HG03575 (cell line): ENCODE measurements at regions not wholly inside any gene's neighbourhood (a gene's known extent, or its start where the extent isn't known, plus 50 kb on each side); places are given as distances from the start of the nearest gene placed in this dataset.

Source experiments
- ATAC-seq: cut with Tn5 transposase; IDR thresholded peaks from one replicate; pipeline ENCODE4 v1.9.1; 2021; ENCODE audit not compliant: unreplicated experiment, insufficient number of reproducible peaks, low FRiP score; ENCODE audit errors: extremely low read depth

DNA sequence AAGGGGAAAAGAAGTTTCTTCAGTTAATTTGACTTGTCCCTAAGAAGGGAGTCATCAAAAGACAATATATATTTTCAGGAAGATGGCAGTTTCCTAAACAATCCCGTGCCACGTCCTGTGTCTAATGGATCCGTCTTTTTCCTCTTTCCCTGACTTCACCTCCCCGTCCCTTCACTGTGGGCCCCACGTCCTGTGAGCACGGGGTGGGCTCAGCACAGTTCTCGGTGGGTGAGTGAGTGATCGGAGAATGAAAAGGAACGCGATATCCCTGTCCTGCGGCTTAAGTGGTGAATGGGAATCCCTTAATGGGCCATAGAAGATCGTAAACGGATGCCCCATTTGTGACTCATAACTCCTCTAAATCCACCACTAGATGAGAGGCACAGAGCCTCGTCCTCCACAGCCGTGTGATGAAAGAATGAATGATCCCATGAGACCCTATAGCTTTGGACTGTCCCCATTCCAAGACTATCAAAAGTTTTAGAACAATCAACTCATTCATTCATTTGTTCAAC is 63.5 kb upstream of the PITRM1 start:
- no peak for ATAC-seq

GRCh38 chr10:3235395-3235794 is 62.8 kb upstream of the PITRM1 start:
- ATAC-seq, result no peak

DNA sequence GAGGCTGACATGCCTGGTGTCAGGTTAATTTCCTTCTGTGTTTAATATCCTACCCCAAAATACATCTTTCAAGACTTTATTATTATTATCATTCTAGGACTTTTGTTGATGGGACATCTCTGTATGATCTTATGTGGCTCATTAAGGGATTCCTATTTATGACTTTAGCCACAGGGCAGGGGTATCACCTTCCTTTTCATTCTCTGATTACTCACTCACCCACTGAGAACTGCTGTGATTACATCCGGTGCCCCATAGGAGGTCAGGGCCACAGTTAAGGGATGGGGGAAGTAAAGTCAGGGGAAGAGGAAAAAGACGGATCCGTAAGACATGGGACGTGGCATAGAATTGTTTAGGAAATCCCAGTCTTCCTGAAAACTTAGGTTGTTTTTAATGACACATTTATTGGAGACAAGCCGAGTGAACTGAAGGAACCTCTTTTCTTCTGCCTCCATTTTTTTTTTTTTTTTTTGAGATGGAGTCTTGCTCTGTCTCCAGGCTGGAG is 61.0 kb upstream of the PITRM1 start:
- no peak for ATAC-seq

DNA sequence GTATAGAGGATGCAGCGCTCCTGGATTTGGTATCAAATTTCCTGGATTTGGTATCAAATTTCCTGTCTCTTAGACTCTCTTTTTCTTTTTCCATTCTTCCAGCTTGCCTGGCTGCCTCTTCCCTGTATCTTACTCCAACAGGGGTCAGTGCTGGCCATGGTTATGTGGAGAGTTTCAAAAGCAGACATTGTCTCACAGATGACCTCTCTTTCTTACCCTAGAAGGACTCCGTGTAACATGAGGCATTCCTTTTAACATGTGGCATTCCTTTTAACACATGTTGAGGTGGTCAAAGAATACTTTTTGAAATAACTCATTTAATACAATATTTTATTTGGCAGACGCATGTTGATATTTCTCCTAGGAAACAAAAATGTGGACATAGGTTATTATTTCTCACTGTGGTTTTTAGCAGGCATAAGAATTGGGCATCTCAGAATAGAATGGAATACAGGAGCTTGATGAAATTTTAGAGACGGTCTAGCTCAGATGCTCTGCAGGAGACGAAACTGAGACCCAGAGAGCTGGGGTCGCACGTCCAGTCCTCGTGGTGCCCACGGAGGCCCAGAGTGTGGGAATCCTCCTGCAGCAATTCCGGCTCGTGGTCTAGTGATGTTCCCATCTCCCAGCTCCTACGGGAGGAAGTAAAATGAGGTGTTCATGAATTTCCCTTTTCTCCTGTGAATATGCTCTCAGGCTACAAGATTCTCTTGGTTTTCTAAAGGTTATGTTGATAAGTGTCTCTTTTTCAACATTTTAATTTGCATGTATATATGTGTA is 59.6 kb upstream of the PITRM1 start:
- no peak for ATAC-seq

DNA sequence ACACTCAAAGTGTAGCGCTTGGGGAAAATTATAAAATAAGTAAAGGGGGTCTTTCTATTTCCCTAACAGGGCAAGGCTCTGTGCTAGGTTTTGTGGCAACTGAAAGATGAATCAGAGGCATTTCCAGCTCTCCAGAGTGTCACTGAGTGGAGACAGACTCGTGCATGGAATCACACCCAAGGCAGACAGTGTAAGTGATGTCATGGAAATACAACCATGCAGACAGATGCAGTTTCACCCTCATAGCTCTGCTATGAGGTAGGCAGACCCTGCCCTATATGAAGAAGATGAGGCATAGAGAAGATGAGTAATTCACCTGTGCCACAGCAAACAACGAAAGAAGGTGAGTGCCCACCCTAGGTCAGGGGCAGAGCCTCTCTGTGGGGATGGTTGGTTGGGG is 57.2 kb upstream of the PITRM1 start:
- ATAC-seq, result no peak

- ATAC-seq, result no peak
Observed at GRCh38 chr10:3228629-3228945, 56.0 kb upstream of the PITRM1 start.

GRCh38 chr10:3226960-3227744 is 54.6 kb upstream of the PITRM1 start:
- ATAC-seq, result no peak

GRCh38 chr10:3225561-3225960 is 53.0 kb upstream of the PITRM1 start:
- no peak for ATAC-seq

GRCh38 chr10:3224241-3224640 is 51.7 kb upstream of the PITRM1 start:
- no peak for ATAC-seq

GRCh38 chr10:3222626-3223025 is 50.0 kb upstream of the PITRM1 start:
- ATAC-seq, result no peak
